MM.1S (cell line): ENCODE measurements at regions not wholly inside any gene's neighbourhood (a gene's known extent, or its start where the extent isn't known, plus 50 kb on each side); places are given as distances from the start of the nearest gene placed in this dataset.

Experiments used
- EZH2 ChIP-seq: fragments of 300-600 bp; sonication (generic); optimal IDR thresholded peaks from 2 replicates; pipeline ENCODE3; 2017; ENCODE audit warnings: low read depth, mild to moderate bottlenecking, antibody characterized with exemption, low read length, mixed read lengths
- TF ChIP-seq, protein P1 (sequence below): fragments of 300-600 bp; sonication (generic); IDR thresholded peaks from 2 replicates; pipeline ENCODE4 v1.5.1; 2016; ENCODE audit warnings: antibody characterized with exemption, low read length, mixed read lengths

DNA sequence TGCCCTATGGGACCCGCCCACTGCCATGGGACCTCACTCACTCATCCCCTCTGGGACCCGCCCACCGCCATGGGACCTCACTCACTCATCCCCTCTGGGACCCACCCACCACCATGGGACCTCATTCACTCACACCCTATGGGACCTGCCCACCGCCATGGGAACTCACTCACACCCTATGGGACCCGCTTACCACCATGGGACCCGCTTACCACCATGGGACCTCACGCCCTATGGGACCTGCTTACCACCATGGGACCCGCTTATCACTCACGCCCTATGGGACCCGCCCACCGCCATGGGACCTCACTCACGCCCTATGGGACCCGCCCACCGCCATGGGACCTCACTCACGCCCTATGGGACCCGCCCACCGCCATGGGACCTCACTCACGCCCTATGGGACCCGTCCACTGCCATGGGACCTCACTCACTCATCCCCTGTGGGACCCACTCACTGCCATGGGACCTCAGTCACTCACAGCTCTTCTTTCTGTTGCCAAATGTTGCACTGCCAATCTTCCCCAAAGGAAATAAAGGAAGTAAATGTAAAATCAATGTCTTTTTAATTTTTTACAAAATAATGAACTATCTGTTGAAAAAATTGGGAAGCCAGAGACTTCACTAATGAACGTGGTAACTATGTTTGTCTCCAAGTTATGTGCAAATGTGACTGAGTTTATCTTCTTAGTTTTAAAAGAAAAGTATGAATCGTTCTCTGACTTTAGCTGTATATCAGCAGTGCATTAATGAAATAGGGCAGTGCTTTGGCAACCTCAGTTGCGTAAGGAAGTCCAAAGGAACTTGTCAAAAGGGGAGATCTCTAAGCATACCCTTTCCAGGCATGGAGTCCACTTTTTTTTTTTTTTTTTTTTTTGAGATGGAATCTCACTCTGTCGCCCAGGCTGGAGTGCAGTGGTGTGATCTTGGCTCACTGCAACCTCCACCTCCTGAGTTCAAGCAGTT, 101.5 kb upstream of the MGAT5 start:
- TF ChIP-seq, protein P1, sequence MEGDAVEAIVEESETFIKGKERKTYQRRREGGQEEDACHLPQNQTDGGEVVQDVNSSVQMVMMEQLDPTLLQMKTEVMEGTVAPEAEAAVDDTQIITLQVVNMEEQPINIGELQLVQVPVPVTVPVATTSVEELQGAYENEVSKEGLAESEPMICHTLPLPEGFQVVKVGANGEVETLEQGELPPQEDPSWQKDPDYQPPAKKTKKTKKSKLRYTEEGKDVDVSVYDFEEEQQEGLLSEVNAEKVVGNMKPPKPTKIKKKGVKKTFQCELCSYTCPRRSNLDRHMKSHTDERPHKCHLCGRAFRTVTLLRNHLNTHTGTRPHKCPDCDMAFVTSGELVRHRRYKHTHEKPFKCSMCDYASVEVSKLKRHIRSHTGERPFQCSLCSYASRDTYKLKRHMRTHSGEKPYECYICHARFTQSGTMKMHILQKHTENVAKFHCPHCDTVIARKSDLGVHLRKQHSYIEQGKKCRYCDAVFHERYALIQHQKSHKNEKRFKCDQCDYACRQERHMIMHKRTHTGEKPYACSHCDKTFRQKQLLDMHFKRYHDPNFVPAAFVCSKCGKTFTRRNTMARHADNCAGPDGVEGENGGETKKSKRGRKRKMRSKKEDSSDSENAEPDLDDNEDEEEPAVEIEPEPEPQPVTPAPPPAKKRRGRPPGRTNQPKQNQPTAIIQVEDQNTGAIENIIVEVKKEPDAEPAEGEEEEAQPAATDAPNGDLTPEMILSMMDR = no peak
- TF ChIP-seq EZH2 = no peak
